Right cardiac atrium (tissue), 5 donors: ENCODE measurements at regions not wholly inside any gene's neighbourhood (a gene's known extent, or its start where the extent isn't known, plus 50 kb on each side); places are given as distances from the start of the nearest gene placed in this dataset.

ENCODE experiments used
- ATAC-seq, 2 donors: fragments of 200-7000 bp; cut with Tn5 transposase; one replicate each; pipeline versions ENCODE4 v1.8.0 to v1.9.1; 2020; ENCODE audit warnings: moderate library complexity in 2 of 2, mild to moderate bottlenecking in 1 of 2
- DNase-seq, 3 donors: peaks; one replicate each; pipeline ENCODE4 v3.0.0-alpha.2; 2020
- H3K27ac ChIP-seq: one replicate; pipeline ENCODE4 v1.5.1; 2013; ENCODE audit warnings: mild to moderate bottlenecking, low read length, control low read depth, moderate library complexity
- H3K27me3 ChIP-seq: one replicate; pipeline ENCODE4 v1.6.1; 2013; ENCODE audit not compliant: control insufficient read depth, insufficient read depth
- H3K4me1 ChIP-seq: one replicate; pipeline ENCODE4 v1.6.1; 2013; ENCODE audit warnings: low read length; ENCODE audit not compliant: control insufficient read depth, insufficient read depth
- H3K4me3 ChIP-seq: one replicate; pipeline ENCODE4 v1.5.1; 2013; ENCODE audit warnings: low read length, control low read depth
- H3K9me3 ChIP-seq: one replicate; pipeline ENCODE4 v1.6.1; 2013; ENCODE audit warnings: low read length; ENCODE audit not compliant: control insufficient read depth
- WGBS: extraction: QIAGEN DNeasy Blood & Tissue Kit; methylation state at CpG from one replicate; pipeline ENCODE4 v1.1.7; 2013; 5-methylcytosine and 5-hydroxymethylcytosine counted together
- intact Hi-C, 4 donors: fragments of 100-400 bp; cut with DNase I; formaldehyde crosslinking; loops; one replicate each; pipeline versions ENCODE4 v1.11.0 to v1.14.0; 2022 to 2023
- donor health status: healthy with polysubstance abuse.
- donor health status: DM: no; HTN: yes; CAD: no.
- donor health status: DM: no; HTN: no; CAD: no.
- donor health status: DM: no; HTN: yes; CAD: no; lungs with severe emphysema.
- donor health status: DM: yes; HTN: yes; CAD: no.

DNA sequence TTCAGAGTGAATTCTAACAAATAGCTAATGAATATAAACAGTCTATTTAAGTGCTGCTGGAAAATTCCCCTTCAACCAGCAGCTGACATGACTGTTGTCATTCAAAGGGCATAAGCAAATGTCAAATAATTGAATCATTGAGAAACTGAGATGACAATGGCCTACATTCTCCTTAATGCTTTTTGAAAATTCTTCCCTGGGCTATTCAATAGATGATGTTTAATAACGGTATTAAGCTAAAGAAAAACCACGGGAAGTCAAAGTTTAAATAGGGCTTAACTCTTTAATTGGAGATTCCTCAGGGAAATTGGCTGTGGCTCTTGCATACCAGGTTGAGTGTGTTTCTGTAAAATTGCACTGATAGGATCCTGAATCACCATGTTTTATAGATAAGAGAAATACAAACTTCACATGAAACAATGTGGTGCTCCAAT, 77.0 kb downstream of the ARL4A start:
- DNase-seq = no peak
- Histone ChIP-seq H3K4me1 (no peaks in the 10 kb centered on the region), H3K27me3 (no peaks in the 10 kb centered on the region), H3K9me3 (no peaks in the 10 kb centered on the region), H3K4me3 (no peak overlapping the region), H3K27ac (no peak overlapping the region)
- intact Hi-C loops = no loop called here
- WGBS = 75% methylated on average over 2 of the region's 2 CpGs
- no peak for ATAC-seq

DNA sequence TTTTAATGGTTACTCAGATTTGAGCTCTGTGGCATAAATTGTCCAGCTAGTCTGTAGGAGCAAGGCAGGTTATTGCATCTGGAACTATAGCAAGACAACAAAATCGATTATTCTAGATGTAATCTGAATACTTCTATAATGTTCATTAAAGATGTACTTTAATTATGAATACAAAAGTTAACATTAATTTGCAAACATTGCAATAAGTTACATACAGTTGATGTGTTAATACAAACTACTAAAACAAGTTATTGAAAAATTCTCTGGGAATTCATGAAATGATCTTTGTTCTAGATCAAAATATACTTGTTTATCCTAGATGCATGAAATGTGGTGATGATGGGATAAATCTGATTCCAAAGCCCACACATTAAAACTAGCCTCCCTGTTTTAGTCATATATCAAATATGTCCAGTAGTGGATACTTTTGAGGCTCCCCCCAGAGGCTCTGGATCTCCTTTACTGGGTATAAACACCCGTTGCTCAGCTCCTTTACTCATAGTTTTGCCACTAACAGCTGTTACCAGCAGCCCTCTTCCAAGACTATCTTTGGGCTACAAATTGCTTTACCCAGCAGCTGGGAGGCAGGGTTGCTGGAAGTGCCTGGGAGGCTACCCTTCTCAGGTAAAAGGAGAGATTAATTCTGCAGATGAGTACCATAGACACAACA, 78.1 kb downstream of the ARL4A start:
- 79% methylated on average over 2 of the region's 2 CpGs for WGBS
- intact Hi-C loops = no loop called here
- DNase-seq = no peak

DNA sequence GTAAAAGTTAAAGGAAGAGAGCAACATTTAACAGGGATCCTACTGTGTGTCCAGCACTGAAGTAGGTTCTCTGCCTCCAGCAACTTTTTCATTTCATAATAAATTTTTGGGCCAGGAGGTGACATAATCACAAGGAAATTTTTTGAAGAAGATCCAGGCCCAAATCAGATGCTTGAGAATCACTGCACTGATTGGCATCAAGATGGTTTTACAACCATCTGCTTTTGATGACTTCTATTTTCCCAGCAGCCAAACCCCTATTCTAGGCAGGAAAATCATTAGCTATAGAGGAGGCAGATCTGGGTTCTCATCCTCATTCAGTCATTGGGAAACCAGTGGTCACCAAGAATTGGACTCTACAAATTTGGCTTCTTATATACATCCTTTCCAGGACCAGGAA, 79.0 kb downstream of the ARL4A start:
- no peak overlapping the region for H3K27ac ChIP-seq
- H3K4me3 ChIP-seq = no peak overlapping the region
- ATAC-seq (no peak), DNase-seq (no peak)
- peaks cover 3% of the 10 kb centered on the region for H3K4me1 ChIP-seq
- intact Hi-C loops = no loop called here
- no peaks in the 10 kb centered on the region for H3K27me3 ChIP-seq
- no peaks in the 10 kb centered on the region for H3K9me3 ChIP-seq

More for the DNA sequence above, 78.1 kb downstream of the ARL4A start:
- no peaks in the 10 kb centered on the region for H3K27me3 ChIP-seq
- H3K27ac ChIP-seq = no peak overlapping the region
- no peaks in the 10 kb centered on the region for H3K9me3 ChIP-seq
- H3K4me3 ChIP-seq = no peak overlapping the region
- no peak for ATAC-seq
- peaks cover 2% of the 10 kb centered on the region for H3K4me1 ChIP-seq

DNA sequence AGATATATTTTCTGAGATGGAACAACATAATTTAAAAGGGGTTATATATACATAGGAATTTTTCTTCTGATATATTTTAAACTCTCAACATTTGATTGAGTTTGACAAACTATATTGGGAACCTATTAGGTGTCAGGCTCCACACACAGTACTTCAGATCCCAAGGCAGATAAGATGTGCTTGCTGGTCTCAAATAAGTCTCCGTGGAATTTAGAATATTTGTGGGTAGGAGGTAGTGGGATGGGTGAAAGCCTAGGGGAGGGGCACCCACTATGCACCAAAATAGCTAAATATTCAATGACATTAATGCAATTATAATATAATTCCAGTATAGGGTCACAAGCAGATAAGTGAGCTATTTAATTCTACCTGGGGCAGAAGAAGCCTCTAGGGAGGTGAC, 81.5 kb downstream of the ARL4A start:
- no peak for ATAC-seq
- no peaks in the 10 kb centered on the region for H3K27me3 ChIP-seq
- DNase-seq = no peak
- 77% methylated on average over 1 of the region's 1 CpG for WGBS
- H3K27ac ChIP-seq = no peak overlapping the region
- intact Hi-C loops = no loop called here
- H3K4me1 ChIP-seq = peaks cover 5% of the 10 kb centered on the region
- no peaks in the 10 kb centered on the region for H3K9me3 ChIP-seq
- H3K4me3 ChIP-seq = no peak overlapping the region

DNA sequence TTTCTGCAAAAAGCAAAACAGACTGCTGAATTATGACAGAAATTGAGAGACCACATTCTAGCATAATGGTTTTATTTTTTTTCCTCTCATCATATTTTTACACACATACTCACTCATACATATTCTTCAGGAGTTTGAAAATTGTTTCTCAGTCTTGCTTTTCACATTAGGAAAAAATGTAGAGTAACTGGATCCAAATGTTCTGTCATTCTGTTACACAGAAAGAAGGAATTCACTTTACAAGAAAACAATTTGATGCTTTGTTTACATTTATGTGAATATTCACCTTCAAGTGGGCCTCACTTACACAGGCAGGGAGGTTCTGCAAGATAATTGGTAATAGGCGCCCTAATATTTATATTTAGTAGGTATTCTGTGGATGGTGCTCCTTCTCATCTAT, 82.0 kb downstream of the ARL4A start:
- no peak for DNase-seq
- WGBS = 86% methylated on average over 1 of the region's 1 CpG
- intact Hi-C loops = no loop called here
- no peak overlapping the region for H3K4me3 ChIP-seq
- no peak overlapping the region for H3K27ac ChIP-seq
- peaks cover 5% of the 10 kb centered on the region for H3K4me1 ChIP-seq
- no peaks in the 10 kb centered on the region for H3K9me3 ChIP-seq
- H3K27me3 ChIP-seq = no peaks in the 10 kb centered on the region
- ATAC-seq = no peak

DNA sequence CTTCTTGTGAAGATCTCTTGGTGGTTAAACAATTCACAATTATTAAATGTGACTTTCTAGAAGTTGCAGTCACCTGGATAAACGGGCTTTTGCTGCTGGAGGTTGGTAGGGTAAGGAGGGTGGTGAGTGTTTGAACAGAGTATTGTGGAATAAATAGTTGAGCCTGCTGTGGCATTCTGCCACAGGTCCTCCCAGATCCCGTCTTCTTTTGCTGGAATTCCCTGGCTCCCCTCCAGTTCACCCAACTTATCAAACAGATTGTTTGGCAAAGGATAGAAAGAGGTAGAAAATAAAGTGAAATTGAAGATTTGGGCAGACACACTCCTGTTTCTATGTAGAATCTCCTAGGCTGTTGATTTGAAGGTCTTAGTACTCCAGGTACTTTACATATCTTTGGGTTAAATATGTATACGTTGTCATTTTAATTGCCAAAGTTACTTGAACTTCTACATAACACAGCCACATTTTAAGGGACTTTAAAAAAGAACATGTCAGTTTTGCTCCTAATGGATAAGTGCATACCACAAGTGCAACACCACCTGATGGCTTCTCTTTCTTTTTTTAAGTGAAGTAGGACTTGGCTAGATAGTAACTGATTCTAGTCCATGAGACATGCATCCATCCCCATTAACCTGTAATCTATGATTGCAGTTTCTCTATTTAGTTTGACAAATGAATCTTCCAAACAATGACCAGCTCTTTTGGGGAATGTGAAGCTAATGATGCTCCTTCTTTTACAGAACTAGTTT, 83.0 kb downstream of the ARL4A start:
- no peak overlapping the region for H3K4me3 ChIP-seq
- DNase-seq (peak in 2 of 3 donors; percentile 33 to 74), ATAC-seq (peak; percentile 57 to 71)
- 24% methylated on average over 3 of the region's 3 CpGs for WGBS
- H3K4me1 ChIP-seq = peaks cover 5% of the 10 kb centered on the region
- H3K9me3 ChIP-seq = no peaks in the 10 kb centered on the region
- H3K27ac ChIP-seq = no peak overlapping the region
- no peaks in the 10 kb centered on the region for H3K27me3 ChIP-seq
- intact Hi-C loops = no loop called here

DNA sequence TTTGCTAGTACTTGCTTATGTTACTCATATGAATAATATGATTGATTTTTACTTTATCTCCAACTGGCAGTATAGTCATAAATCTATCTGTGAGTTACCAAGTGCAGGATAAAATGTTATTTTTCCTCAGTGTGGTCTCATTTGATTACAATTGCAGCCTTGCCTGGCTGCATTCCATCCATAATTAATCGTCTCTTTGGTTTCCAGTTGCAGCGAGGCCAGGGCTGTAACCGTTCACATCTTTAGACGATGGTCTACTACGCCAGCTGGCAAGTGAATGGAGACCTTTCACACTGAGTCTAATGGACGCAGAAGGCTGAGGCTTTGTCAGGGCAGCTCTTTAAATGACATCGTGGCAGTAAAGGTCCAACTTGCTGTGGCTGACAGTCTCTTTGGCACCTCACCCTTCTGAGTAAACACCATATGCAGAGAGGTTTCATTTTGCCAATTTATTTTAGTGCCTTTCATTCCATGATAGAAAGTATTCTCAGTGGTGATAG, 84.0 kb downstream of the ARL4A start:
- peak; percentile 91 for ATAC-seq
- H3K4me1 ChIP-seq = peaks cover 5% of the 10 kb centered on the region
- intact Hi-C loops = no loop called here
- H3K4me3 ChIP-seq = peak overlapping the region; percentile 32
- peak overlapping the region; percentile 81 for H3K27ac ChIP-seq
- peak; percentile 52 to 70 (median 67) for DNase-seq
- 4% methylated on average over 7 of the region's 7 CpGs for WGBS
- no peaks in the 10 kb centered on the region for H3K9me3 ChIP-seq
- H3K27me3 ChIP-seq = no peaks in the 10 kb centered on the region

DNA sequence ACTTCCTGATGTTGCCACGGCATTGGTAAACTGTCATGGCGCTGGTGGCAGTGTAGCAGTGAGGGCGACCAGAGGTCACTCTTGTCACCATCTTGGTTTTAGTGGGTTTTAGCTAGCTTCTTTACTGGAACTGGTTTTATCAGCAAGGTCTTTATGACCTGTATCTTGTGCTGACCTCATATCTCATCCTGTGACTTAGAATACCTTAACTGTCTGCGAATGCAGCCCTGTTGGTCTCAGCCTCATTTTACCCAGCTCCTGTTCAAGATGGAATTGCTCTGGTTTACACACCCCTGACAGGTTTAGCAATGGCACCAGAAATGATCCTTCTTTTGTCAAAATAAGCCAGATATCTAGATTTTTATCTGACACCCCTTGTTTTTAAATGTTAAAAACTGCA, 85.3 kb downstream of the ARL4A start:
- ATAC-seq (no peak), DNase-seq (no peak)
- H3K4me3 ChIP-seq = no peak overlapping the region
- H3K4me1 ChIP-seq = peaks cover 5% of the 10 kb centered on the region
- H3K27ac ChIP-seq = no peak overlapping the region
- intact Hi-C loops = no loop called here
- H3K9me3 ChIP-seq = no peaks in the 10 kb centered on the region
- no peaks in the 10 kb centered on the region for H3K27me3 ChIP-seq
- 99% methylated on average over 4 of the region's 4 CpGs for WGBS

DNA sequence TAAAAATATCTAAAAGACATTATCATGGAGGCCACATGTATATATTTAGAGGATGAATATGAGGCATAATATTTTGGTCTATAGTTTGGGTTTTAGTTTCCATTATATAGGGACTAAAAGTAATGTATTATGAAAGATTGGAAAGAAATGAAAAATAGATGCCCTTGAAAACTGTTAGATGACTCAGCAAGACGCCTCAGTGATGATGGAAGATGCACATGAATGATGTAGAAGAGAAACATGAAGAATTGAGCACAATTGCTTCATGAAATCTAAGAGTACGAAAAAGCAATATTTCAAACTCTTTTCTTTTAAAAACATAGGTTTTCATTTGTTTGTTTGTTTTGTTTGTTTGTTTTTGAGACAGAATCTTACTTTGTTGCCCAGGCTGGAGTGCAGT, 89.8 kb downstream of the ARL4A start:
- Histone ChIP-seq H3K4me1 (no peaks in the 10 kb centered on the region), H3K4me3 (no peak overlapping the region), H3K27me3 (no peaks in the 10 kb centered on the region), H3K27ac (no peak overlapping the region), H3K9me3 (no peaks in the 10 kb centered on the region)
- 95% methylated on average over 2 of the region's 2 CpGs for WGBS
- ATAC-seq (no peak), DNase-seq (no peak)
- intact Hi-C loops = no loop called here

DNA sequence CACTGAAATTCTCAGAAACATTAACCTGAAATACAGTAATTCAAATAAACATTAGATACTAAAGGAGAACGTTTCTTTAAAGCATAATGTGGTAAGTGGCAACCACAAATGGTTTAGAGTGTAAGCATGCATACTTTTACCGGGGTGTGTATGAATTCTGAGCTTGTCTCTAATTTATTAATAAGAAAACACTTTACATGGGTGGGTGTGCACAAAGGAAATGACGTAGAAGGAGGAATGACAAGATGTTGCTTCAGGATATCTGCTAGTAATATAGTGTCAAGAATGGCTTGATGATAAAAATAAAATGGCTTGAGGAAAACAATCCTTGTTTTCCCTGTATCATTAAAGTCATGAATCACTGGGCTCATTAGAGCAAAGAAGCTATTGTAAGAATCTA, 92.5 kb downstream of the ARL4A start:
- intact Hi-C loops = no loop called here
- 74% methylated on average over 3 of the region's 3 CpGs for WGBS

DNA sequence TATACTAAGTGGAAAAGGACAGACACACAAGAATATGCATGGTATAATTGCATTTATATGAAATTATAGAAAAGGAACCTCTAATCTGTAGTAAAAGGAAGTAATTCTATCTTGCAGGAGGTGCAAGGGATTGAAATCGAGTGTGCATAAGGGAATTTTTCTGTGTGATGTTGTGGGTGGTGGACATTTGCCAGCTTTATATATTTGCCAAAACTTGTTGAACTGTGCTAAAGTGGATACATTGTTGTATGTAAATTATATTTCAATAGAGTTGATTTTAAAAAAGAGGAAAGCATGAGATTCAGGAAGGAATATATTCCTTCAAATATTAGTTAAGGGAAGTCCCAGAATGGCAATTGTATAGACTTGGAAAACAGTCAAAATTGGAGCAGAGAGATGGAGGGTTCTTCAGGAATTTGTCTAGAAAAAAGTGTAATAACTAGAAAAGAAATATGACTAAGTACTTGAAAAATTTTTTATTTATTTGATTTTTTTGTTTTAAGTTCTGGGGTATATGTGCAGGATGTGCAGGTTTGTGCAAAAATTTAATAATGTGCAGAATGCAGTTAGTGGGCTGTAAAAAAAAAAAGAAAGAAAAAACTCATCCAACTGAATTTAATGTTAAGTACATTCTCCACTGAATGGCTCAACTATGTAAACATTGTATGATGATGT, 96.1 kb downstream of the ARL4A start:
- Histone ChIP-seq H3K4me1 (no peaks in the 10 kb centered on the region), H3K27ac (no peak overlapping the region), H3K27me3 (no peaks in the 10 kb centered on the region), H3K4me3 (no peak overlapping the region), H3K9me3 (no peaks in the 10 kb centered on the region)
- ATAC-seq (no peak), DNase-seq (no peak)
- 44% methylated on average over 1 of the region's 1 CpG for WGBS
- intact Hi-C loops = no loop called here

More for the DNA sequence above, 92.5 kb downstream of the ARL4A start:
- no peak for DNase-seq
- no peaks in the 10 kb centered on the region for H3K4me1 ChIP-seq
- no peak overlapping the region for H3K4me3 ChIP-seq
- no peak for ATAC-seq
- no peaks in the 10 kb centered on the region for H3K9me3 ChIP-seq
- no peaks in the 10 kb centered on the region for H3K27me3 ChIP-seq
- no peak overlapping the region for H3K27ac ChIP-seq
